Memory B cell (primary cell): ENCODE measurements at regions not wholly inside any gene's neighbourhood (a gene's known extent, or its start where the extent isn't known, plus 50 kb on each side); places are given as distances from the start of the nearest gene placed in this dataset.

ENCODE experiments used
- ATAC-seq: fragments of 150-1000 bp; cut with Tn5 transposase; 2 replicates; pipeline ENCODE4 v1.10.0; 2021; ENCODE audit warnings: low read depth, mild to moderate bottlenecking, moderate library complexity
- DNase-seq, 2 donors: peaks; one replicate each; pipeline ENCODE4 v3.0.0; 2022; ENCODE audit warnings: low spot score in 2 of 2
- H3K27ac Mint-ChIP-seq: one replicate; pipeline ENCODE4 v1.8.0; 2022; ENCODE audit warnings: mild to moderate bottlenecking, moderate library complexity, mixed read lengths
- H3K27me3 Mint-ChIP-seq: one replicate; pipeline ENCODE4 v1.8.0; 2022; ENCODE audit warnings: mixed read lengths
- H3K36me3 Mint-ChIP-seq: one replicate; pipeline ENCODE4 v1.8.0; 2022; ENCODE audit warnings: mild to moderate bottlenecking, mixed read lengths
- H3K4me1 Mint-ChIP-seq: one replicate; pipeline ENCODE4 v1.8.0; 2022; ENCODE audit warnings: mixed read lengths
- H3K4me3 Mint-ChIP-seq: one replicate; pipeline ENCODE4 v1.8.0; 2022; ENCODE audit warnings: mild to moderate bottlenecking, moderate library complexity, mixed read lengths
- H3K9me3 Mint-ChIP-seq: one replicate; pipeline ENCODE4 v1.8.0; 2022; ENCODE audit warnings: mixed read lengths

DNA sequence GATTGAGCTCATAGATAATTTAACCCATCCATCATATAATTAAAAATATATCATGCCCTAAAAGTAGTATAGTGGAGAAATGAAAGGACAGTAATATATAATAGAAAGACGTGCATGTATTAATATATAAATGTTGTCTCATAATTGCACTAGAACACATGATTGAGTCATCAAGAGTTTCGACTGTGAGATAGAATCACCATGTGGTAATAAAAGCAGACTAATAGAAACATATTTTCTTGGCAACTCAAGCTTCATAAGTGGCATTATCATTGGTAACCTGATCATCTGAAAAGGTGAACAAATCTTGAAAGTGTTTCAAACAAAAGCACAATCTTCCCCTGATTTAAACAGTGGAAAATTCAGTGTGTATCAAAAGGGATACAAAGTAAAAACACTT is 188.8 kb downstream of the CYRIA start:
- no peak overlapping the region for H3K4me3 Mint-ChIP-seq
- H3K27ac Mint-ChIP-seq: no peak overlapping the region
- ATAC-seq (no peak), DNase-seq (no peak)
- H3K27me3 Mint-ChIP-seq: peaks cover 6% of the 10 kb centered on the region
- no peaks in the 10 kb centered on the region for H3K9me3 Mint-ChIP-seq
- H3K4me1 Mint-ChIP-seq: no peaks in the 10 kb centered on the region
- no peaks in the 10 kb centered on the region for H3K36me3 Mint-ChIP-seq

DNA sequence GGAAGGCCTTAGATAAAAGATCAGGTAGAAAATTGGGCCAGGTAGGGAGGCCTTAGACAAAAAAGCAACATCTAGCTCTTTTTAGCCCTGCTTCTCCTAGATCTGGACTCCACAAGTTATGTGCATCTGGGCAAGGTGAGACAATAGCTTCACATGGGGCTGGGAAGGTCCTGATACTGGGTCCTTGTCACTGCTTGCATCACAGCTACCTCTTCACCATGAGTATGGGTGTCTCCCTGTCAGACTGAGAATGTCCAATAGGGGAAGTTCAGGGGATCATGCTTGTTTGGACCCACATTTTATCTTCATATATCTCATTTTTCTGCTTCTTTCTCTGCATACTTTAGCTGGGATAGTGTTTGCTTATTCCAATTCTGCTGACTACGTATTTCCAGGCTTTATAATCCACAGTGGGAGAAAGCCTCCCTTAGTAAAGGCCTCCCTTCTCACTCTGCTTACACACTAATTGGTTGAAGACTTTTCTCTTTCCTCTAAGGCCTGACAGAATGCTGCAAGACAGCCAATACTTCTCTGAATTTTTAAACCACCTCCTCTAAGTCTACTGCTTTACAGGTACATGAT is 189.6 kb downstream of the CYRIA start:
- H3K4me1 Mint-ChIP-seq: no peaks in the 10 kb centered on the region
- no peak for ATAC-seq
- H3K9me3 Mint-ChIP-seq: no peaks in the 10 kb centered on the region
- no peak for DNase-seq
- H3K36me3 Mint-ChIP-seq: no peaks in the 10 kb centered on the region
- H3K27ac Mint-ChIP-seq: no peak overlapping the region
- H3K27me3 Mint-ChIP-seq: peaks cover 8% of the 10 kb centered on the region
- H3K4me3 Mint-ChIP-seq: no peak overlapping the region

DNA sequence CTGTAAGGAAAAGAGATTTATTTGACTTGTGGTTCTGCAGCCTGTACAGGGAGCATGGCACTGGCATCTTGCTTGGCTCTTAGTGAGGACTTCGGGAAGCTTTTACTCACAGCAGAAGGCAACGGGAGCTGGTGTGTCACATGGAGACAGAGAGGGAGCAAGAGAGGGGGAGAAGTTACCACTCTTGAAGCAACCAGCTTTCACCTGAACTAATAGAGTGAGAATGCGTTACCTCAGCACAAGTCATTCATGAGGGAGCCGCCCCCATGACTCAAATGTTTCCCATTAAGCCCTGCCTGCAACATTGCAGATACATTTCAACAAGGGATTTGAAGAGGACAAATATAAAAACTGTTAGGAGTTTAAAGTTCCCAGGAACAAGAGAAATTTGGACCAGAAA is 190.0 kb downstream of the CYRIA start:
- H3K9me3 Mint-ChIP-seq: no peaks in the 10 kb centered on the region
- H3K27me3 Mint-ChIP-seq: peaks cover 10% of the 10 kb centered on the region
- H3K4me3 Mint-ChIP-seq: no peak overlapping the region
- ATAC-seq (no peak), DNase-seq (no peak)
- no peaks in the 10 kb centered on the region for H3K36me3 Mint-ChIP-seq
- no peaks in the 10 kb centered on the region for H3K4me1 Mint-ChIP-seq
- no peak overlapping the region for H3K27ac Mint-ChIP-seq

DNA sequence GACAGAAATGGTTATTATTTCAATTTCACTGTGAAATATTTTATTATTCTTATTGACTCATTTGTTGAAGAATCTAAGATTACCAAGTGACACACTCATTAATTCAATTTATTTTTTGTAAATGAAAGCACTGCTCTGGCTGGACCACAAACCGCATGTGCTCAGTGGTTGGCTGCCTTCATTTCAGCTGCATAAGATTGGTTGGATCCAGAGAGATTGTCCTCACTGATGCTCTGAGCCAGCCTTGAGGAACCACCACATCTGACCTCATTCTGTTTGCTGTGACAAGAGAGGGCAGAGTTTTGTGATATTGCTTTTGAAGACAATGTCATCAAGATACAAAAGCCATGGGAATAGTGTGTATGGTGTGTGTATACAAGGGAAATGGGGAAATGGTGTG is 192.1 kb downstream of the CYRIA start:
- ATAC-seq: no peak
- Mint-ChIP-seq H3K36me3 (no peaks in the 10 kb centered on the region), H3K27me3 (peaks cover 12% of the 10 kb centered on the region), H3K9me3 (no peaks in the 10 kb centered on the region), H3K27ac (no peak overlapping the region), H3K4me3 (no peak overlapping the region), H3K4me1 (no peaks in the 10 kb centered on the region)
- DNase-seq: no peak

DNA sequence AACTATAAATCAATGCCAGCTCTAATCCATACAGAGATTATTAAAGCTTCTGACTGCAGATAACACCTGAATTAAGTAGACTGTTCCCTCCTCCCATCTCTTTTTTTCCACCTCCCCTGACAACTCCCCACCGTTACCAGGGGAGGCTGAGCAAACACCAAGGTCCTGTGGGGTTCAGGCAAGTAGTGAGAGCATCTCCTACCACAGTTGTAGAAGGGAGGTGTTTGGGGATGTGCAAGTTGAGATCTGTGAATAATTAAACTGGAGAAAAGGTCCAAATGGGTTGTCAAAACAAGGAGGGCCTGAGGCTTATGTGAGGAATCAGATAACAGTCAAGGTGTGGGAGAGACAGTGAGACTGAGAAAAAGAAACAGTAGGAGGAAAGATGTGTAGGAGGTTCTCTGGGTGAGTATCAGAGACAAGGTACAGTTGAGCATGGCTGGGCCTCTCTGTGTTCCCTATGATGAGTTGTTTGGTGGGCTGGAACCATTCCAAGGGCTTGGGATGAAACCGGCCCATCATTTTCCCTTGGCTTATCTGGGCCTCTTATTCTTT is 194.6 kb downstream of the CYRIA start:
- no peaks in the 10 kb centered on the region for H3K36me3 Mint-ChIP-seq
- no peak for DNase-seq
- no peaks in the 10 kb centered on the region for H3K9me3 Mint-ChIP-seq
- no peak for ATAC-seq
- H3K4me1 Mint-ChIP-seq: no peaks in the 10 kb centered on the region
- H3K4me3 Mint-ChIP-seq: no peak overlapping the region
- H3K27ac Mint-ChIP-seq: no peak overlapping the region
- H3K27me3 Mint-ChIP-seq: peaks cover 10% of the 10 kb centered on the region

DNA sequence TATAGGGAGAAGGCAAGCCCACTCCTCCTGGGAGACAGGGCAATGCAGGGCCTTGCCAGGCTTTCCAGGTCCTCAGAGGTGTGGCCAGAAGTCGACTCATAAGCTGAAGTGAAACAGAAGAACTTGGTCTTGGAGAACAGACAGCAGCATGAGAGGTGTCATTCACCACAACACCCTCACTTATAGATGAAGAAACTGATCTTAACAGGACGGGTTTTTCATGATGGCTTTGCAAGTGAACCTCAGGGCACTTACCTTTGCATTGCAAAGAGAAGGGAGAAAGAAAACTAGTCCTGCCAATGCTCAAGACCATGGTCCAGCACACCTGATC is 198.8 kb downstream of the CYRIA start:
- Mint-ChIP-seq H3K4me3 (no peak overlapping the region), H3K4me1 (no peaks in the 10 kb centered on the region), H3K27me3 (peaks cover 14% of the 10 kb centered on the region), H3K27ac (no peak overlapping the region), H3K9me3 (no peaks in the 10 kb centered on the region), H3K36me3 (no peaks in the 10 kb centered on the region)
- ATAC-seq: no peak
- no peak for DNase-seq

DNA sequence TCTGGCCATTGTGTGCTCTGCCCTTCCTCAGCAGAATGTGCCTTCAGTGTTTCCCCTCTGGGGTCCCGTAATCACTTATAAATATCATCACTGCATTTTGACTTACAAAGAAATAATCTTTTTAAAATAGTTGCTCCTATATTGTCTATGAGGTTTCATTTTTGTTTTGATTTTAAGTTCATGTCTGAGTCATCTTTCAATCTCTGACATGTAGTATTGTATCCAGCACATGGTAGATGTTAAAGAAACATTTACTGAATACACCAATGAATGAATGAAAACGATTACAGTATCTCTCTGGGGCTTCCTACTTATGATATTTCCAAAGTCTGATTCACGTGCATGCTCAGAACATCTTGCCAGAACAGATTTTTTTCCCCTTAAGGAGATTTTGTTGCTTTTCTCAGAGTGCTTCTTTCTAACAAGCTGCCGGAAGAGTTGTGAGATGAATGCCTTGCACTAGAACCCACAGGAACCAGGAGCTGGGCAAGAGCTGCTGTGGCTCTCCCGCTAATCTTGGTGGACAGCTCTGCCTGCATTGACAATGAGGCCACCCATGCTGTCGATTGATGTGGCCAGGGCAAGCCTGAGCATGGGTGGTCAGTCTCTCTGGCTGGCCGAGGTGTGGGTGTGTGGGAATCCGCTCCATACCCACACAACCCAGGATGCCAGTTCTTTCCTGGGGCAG is 199.4 kb downstream of the CYRIA start:
- Mint-ChIP-seq H3K27me3 (peaks cover 12% of the 10 kb centered on the region), H3K36me3 (no peaks in the 10 kb centered on the region), H3K27ac (no peak overlapping the region), H3K4me3 (no peak overlapping the region), H3K4me1 (no peaks in the 10 kb centered on the region), H3K9me3 (no peaks in the 10 kb centered on the region)
- no peak for DNase-seq
- no peak for ATAC-seq

DNA sequence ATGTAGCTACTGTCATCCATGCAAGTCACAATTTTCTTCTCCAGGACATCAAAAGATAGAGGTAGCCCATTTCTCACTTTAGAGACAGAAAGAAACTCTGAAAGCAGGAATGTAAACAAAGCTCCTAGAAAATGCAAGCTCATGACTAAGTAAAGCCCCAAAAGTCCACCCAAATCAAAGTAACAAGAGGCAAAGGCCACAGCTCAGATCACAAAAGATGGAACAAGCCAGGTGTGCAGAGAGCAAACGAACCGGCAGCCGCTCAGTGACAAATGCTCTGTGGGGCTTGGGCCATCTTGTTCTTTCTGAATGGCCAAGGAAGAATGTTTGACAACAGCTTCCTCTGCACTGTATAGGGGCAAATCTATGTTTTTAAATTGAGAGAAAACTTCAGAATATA is 201.0 kb downstream of the CYRIA start:
- Mint-ChIP-seq H3K4me3 (no peak overlapping the region), H3K36me3 (no peaks in the 10 kb centered on the region), H3K4me1 (no peaks in the 10 kb centered on the region), H3K27ac (no peak overlapping the region), H3K27me3 (peaks cover 12% of the 10 kb centered on the region), H3K9me3 (no peaks in the 10 kb centered on the region)
- DNase-seq: no peak
- no peak for ATAC-seq

DNA sequence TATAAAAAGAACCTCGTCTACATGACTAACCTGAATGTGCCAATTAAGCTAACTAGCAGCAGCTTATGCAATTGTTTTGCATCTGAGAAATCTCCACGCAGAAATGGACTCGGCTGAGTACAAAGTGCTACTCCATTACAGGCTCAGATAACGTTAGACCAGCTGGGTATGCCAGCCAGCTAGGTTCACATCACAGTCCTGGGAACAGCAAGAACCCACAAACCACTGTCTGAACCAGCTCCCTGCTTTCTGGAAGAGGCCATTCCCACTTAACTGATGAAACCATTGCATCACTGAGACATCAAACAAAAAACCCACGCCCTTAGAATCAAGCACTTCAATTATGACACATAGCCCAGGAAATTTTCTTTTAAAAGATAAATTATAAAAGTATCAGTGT is 202.7 kb downstream of the CYRIA start:
- Mint-ChIP-seq H3K36me3 (peaks cover 2% of the 10 kb centered on the region), H3K4me1 (no peaks in the 10 kb centered on the region), H3K9me3 (peaks cover 4% of the 10 kb centered on the region), H3K27ac (no peak overlapping the region), H3K27me3 (peaks cover 13% of the 10 kb centered on the region), H3K4me3 (no peak overlapping the region)
- DNase-seq (no peak), ATAC-seq (no peak)

DNA sequence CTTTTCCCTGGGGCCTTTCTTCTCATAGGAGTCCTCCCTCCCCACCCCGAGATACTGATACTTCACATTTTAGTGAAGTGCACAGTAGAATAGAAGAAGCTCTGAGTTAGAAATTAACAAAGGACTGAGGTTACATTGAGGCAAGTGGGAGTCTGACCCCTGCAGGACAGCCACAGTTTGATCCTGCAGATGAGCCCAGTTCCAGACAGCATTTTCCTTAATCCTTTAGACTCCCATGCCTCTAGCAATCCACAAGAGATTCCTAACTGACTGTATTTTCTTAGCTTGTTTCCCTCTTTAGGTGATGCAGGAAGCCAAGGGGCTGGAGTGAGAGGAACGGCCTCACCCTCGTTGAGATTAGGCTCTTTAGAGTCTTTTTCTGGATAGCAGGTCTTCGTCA is 204.0 kb downstream of the CYRIA start:
- Mint-ChIP-seq H3K9me3 (peaks cover 4% of the 10 kb centered on the region), H3K4me3 (no peak overlapping the region)
- ATAC-seq: no peak

DNA sequence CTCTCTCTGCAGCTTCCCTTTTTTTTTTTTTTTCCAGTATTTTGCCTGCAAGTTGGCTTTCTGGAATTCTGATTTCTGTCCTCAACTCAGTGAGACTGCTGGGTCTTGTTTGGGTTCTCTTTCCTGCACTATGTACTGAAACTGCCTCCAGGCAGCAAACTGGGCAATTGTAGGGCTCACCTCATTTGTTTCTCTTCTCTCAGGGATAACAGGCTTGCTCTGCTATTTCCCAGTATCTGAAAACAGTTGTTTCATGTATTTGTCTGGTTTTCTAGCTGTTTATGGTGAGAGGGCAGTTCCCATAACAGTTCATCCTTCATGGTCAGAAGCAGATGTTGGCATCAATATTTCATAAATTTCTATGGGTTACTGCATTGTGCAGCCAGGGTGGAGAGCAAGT is 206.0 kb downstream of the CYRIA start:
- no peak overlapping the region for H3K4me3 Mint-ChIP-seq
- H3K36me3 Mint-ChIP-seq: peaks cover 2% of the 10 kb centered on the region
- DNase-seq (no peak), ATAC-seq (no peak)
- H3K27ac Mint-ChIP-seq: no peak overlapping the region
- peaks cover 4% of the 10 kb centered on the region for H3K9me3 Mint-ChIP-seq
- no peaks in the 10 kb centered on the region for H3K4me1 Mint-ChIP-seq
- peaks cover 7% of the 10 kb centered on the region for H3K27me3 Mint-ChIP-seq

More for the DNA sequence above, 204.0 kb downstream of the CYRIA start:
- DNase-seq: no peak
- Mint-ChIP-seq H3K36me3 (peaks cover 2% of the 10 kb centered on the region), H3K4me1 (no peaks in the 10 kb centered on the region), H3K27me3 (peaks cover 13% of the 10 kb centered on the region), H3K27ac (no peak overlapping the region)

DNA sequence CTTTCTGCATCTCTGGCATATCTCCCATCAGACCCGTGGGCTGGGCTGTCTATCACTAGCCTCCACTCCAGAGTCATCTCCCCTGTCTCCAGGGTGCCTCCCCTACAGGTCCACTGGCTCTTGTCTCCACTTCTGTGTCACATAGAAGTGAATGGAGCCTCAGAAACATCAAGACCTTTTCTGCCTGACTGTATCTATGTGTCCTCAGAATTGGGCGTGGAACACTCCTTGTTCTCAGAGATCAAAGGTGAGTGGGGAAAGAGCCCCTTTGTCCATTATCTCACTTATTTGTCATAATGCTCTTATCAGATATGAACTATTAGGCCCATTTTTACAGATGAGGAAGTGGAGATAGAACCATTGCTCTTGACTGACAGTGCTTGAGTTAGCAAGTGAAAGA is 211.0 kb downstream of the CYRIA start:
- H3K4me1 Mint-ChIP-seq: no peaks in the 10 kb centered on the region
- H3K27ac Mint-ChIP-seq: no peak overlapping the region
- no peak overlapping the region for H3K4me3 Mint-ChIP-seq
- peaks cover 10% of the 10 kb centered on the region for H3K27me3 Mint-ChIP-seq
- DNase-seq (no peak), ATAC-seq (no peak)
- peaks cover 2% of the 10 kb centered on the region for H3K36me3 Mint-ChIP-seq
- H3K9me3 Mint-ChIP-seq: peaks cover 4% of the 10 kb centered on the region

DNA sequence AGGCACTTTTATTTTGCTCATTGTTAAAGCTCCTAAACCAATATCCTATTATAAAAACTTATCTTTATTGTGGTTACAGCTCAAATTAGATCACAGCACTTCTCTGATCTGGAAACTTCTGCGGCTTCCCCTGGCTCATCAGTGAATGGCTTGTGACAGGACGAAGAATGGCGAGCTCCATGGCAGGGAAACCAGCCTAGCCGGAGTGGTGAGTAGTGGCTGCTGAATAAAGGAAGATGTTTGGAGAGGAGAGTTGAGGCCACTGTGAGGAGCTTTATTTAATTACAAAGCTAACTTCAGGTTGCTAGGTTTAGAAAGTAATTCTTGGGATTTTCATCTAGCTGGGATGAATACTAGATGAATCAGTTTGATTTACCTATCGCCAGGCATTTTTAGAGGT is 213.5 kb downstream of the CYRIA start:
- Mint-ChIP-seq H3K27ac (no peak overlapping the region), H3K27me3 (peaks cover 14% of the 10 kb centered on the region), H3K4me3 (no peak overlapping the region), H3K36me3 (no peaks in the 10 kb centered on the region), H3K9me3 (no peaks in the 10 kb centered on the region), H3K4me1 (no peaks in the 10 kb centered on the region)
- DNase-seq (no peak), ATAC-seq (no peak)

DNA sequence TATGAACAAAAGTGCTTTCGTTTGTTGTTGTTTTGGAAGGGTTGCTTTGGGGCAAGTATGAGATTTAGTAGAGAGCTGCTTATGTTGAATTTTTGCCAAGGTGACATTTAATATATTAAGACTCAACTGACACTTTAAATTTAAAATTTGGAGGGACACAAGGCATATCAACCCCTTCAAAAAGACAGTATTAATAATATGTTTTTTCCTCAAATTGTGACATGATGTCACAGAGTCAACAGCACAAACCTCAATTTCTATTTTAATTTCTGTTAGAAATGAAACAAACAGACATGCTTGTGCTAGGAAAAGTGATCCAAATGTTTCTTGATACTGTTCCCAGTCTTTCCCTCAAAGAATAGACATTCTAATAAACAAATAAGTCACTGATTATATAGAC is 218.9 kb downstream of the CYRIA start:
- Mint-ChIP-seq H3K4me1 (no peaks in the 10 kb centered on the region), H3K27ac (no peak overlapping the region), H3K27me3 (peaks cover 16% of the 10 kb centered on the region), H3K4me3 (no peak overlapping the region), H3K36me3 (no peaks in the 10 kb centered on the region), H3K9me3 (no peaks in the 10 kb centered on the region)
- DNase-seq: no peak
- no peak for ATAC-seq

DNA sequence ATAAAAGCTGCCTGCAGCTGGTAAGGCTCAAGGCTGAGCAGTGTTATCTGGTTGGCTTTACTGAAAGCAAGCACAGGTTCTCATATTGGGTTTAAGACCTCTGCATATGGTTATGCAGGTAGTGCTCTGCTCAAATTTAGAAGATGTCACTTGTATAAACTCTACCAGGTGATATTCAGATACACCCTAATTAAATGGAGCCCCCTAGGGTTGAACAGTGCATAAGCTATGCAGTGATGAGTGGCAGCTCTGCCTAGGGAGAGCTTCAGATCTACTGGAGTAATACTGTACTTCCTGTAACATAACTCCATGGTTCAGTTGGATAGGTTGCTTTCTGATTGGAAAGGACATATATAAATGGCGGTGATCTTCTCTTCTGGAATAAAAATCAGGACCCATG is 222.7 kb downstream of the CYRIA start:
- Mint-ChIP-seq H3K9me3 (peaks cover 3% of the 10 kb centered on the region), H3K27ac (no peak overlapping the region), H3K4me3 (no peak overlapping the region), H3K4me1 (no peaks in the 10 kb centered on the region), H3K27me3 (peaks cover 16% of the 10 kb centered on the region), H3K36me3 (no peaks in the 10 kb centered on the region)
- DNase-seq (no peak), ATAC-seq (no peak)
